Activated CD4-positive, alpha-beta T cell treated with anti-CD3 and anti-CD28 coated beads, Interleukin-2, amount 10 ng/mL, durations not matched to agents 7 days and 5 days (primary cell): ENCODE measurements at regions not wholly inside any gene's neighbourhood (a gene's known extent, or its start where the extent isn't known, plus 50 kb on each side); places are given as distances from the start of the nearest gene placed in this dataset.
A peak's percentile ranks its signal among the peaks of the same experiment; 100 is the strongest.
"Not testable (repeated sequence)": the region's sequence is repeated elsewhere in the genome, so short reads cannot be mapped to it uniquely, and the experiment has no call there.

Experiments used
- CTCF ChIA-PET: fragments of 350-600 bp; sonication (Branson Sonifier 250); formaldehyde crosslinking; loops from one replicate; lab custom pipeline; 2021; ENCODE audit warnings: antibody characterized with exemption; lab: Charles Lee
- POLR2A ChIA-PET: fragments of 350-600 bp; sonication (Branson Sonifier 250); formaldehyde crosslinking; loops from one replicate; lab custom pipeline; 2021; ENCODE audit warnings: antibody characterized with exemption; lab: Charles Lee
- DNase-seq: peaks from one replicate; pipeline ENCODE4 v3.0.0-alpha.2; 2020
- H3K27ac Mint-ChIP-seq: one replicate; pipeline ENCODE4 v1.8.0; 2021; ENCODE audit warnings: mild to moderate bottlenecking, moderate library complexity, mixed read lengths
- H3K27me3 Mint-ChIP-seq: one replicate; pipeline ENCODE4 v1.8.0; 2021; ENCODE audit warnings: mixed read lengths
- H3K36me3 Mint-ChIP-seq: one replicate; pipeline ENCODE4 v1.8.0; 2021; ENCODE audit warnings: low read depth, mixed read lengths
- H3K4me1 Mint-ChIP-seq: one replicate; pipeline ENCODE4 v1.8.0; 2021; ENCODE audit warnings: mixed read lengths
- H3K4me3 Mint-ChIP-seq: one replicate; pipeline ENCODE4 v1.8.0; 2021; ENCODE audit warnings: mild to moderate bottlenecking, moderate library complexity, mixed read lengths
- H3K9me3 Mint-ChIP-seq: one replicate; pipeline ENCODE4 v1.8.0; 2021; ENCODE audit warnings: mixed read lengths

GRCh38 chr1:101444873-101445618 lies 208.2 kb downstream of the S1PR1 start:
- no peak overlapping the region for H3K27ac Mint-ChIP-seq
- peaks cover 22% of the 10 kb centered on the region for H3K27me3 Mint-ChIP-seq
- H3K9me3 Mint-ChIP-seq, result no peaks in the 10 kb centered on the region
- H3K36me3 Mint-ChIP-seq, result no peaks in the 10 kb centered on the region
- ChIA-PET CTCF (no interaction called here), POLR2A (no interaction called here)
- H3K4me1 Mint-ChIP-seq, result no peaks in the 10 kb centered on the region
- no peak for DNase-seq
- no peak overlapping the region for H3K4me3 Mint-ChIP-seq

GRCh38 chr1:101448018-101448417 lies 211.2 kb downstream of the S1PR1 start:
- Mint-ChIP-seq H3K4me1 (peaks cover 20% of the 10 kb centered on the region), H3K9me3 (peaks cover 9% of the 10 kb centered on the region), H3K27ac (no peak overlapping the region), H3K27me3 (peaks cover 16% of the 10 kb centered on the region), H3K36me3 (no peaks in the 10 kb centered on the region), H3K4me3 (no peak overlapping the region)
- POLR2A ChIA-PET, result no interaction called here
- no peak for DNase-seq
- CTCF ChIA-PET, result no interaction called here

GRCh38 chr1:101450691-101451090 lies 213.9 kb downstream of the S1PR1 start:
- H3K36me3 Mint-ChIP-seq, H3K27ac Mint-ChIP-seq, DNase-seq, H3K9me3 Mint-ChIP-seq, POLR2A ChIA-PET, H3K4me3 Mint-ChIP-seq, H3K27me3 Mint-ChIP-seq, CTCF ChIA-PET: not testable (repeated sequence)
- H3K4me1 Mint-ChIP-seq, result peaks cover 33% of the 10 kb centered on the region

GRCh38 chr1:101451888-101452287 lies 215.1 kb downstream of the S1PR1 start:
- H3K9me3 Mint-ChIP-seq, result peaks cover 9% of the 10 kb centered on the region
- POLR2A ChIA-PET, result no interaction called here
- CTCF ChIA-PET, result interaction anchor here (1.1 kb wide), 1 partner anchor 142 kb away, joined by 3 read pairs; no protein-coding TSS in a partner anchor
- H3K27me3 Mint-ChIP-seq, result peaks cover 8% of the 10 kb centered on the region
- no peak for DNase-seq
- peaks cover 33% of the 10 kb centered on the region for H3K4me1 Mint-ChIP-seq
- H3K36me3 Mint-ChIP-seq, result no peaks in the 10 kb centered on the region
- no peak overlapping the region for H3K27ac Mint-ChIP-seq
- no peak overlapping the region for H3K4me3 Mint-ChIP-seq

GRCh38 chr1:101452825-101453224 lies 216.0 kb downstream of the S1PR1 start:
- ChIA-PET POLR2A (no interaction called here), CTCF (no interaction called here)
- peaks cover 9% of the 10 kb centered on the region for H3K9me3 Mint-ChIP-seq
- DNase-seq, result no peak
- peak overlapping the region; percentile 61 for H3K27ac Mint-ChIP-seq
- peaks cover 8% of the 10 kb centered on the region for H3K27me3 Mint-ChIP-seq
- peaks cover 33% of the 10 kb centered on the region for H3K4me1 Mint-ChIP-seq
- no peak overlapping the region for H3K4me3 Mint-ChIP-seq
- no peaks in the 10 kb centered on the region for H3K36me3 Mint-ChIP-seq

GRCh38 chr1:101453844-101454243 lies 217.0 kb downstream of the S1PR1 start:
- Mint-ChIP-seq H3K36me3 (no peaks in the 10 kb centered on the region), H3K27ac (peak overlapping the region; percentile 57), H3K4me3 (no peak overlapping the region), H3K9me3 (peaks cover 9% of the 10 kb centered on the region), H3K27me3 (peaks cover 8% of the 10 kb centered on the region), H3K4me1 (peaks cover 33% of the 10 kb centered on the region)
- ChIA-PET POLR2A (interaction anchor here (0.5 kb wide), 1 partner anchor 145 kb away, joined by 5 read pairs; no protein-coding TSS in a partner anchor), CTCF (interaction anchor here (1.6 kb wide), 1 partner anchor 144 kb away, joined by 6 read pairs; no protein-coding TSS in a partner anchor)
- DNase-seq, result no peak

- Mint-ChIP-seq H3K4me1 (peaks cover 33% of the 10 kb centered on the region), H3K36me3 (no peaks in the 10 kb centered on the region), H3K27ac (no peak overlapping the region), H3K27me3 (peaks cover 8% of the 10 kb centered on the region), H3K9me3 (peaks cover 9% of the 10 kb centered on the region), H3K4me3 (no peak overlapping the region)
- DNase-seq, result no peak
- ChIA-PET POLR2A (no interaction called here), CTCF (interaction anchor here (1.0 to 1.6 kb wide), 2 partner anchors 11 to 145 kb away, joined by 3 to 6 read pairs; no protein-coding TSS in a partner anchor)
These were observed 218.3 kb downstream of the S1PR1 start for GRCh38 chr1:101455166-101455565.

- Mint-ChIP-seq H3K27ac (no peak overlapping the region), H3K27me3 (peaks cover 11% of the 10 kb centered on the region), H3K9me3 (no peaks in the 10 kb centered on the region), H3K4me1 (no peaks in the 10 kb centered on the region), H3K36me3 (no peaks in the 10 kb centered on the region), H3K4me3 (no peak overlapping the region)
- ChIA-PET POLR2A (no interaction called here), CTCF (no interaction called here)
- no peak for DNase-seq
These were observed 223.9 kb downstream of the S1PR1 start for GRCh38 chr1:101460739-101461138.

- no peak overlapping the region for H3K4me3 Mint-ChIP-seq
- no peak overlapping the region for H3K27ac Mint-ChIP-seq
- H3K36me3 Mint-ChIP-seq, result no peaks in the 10 kb centered on the region
- DNase-seq, result no peak
- POLR2A ChIA-PET, result no interaction called here
- H3K9me3 Mint-ChIP-seq, result no peaks in the 10 kb centered on the region
- CTCF ChIA-PET, result no interaction called here
- H3K4me1 Mint-ChIP-seq, result no peaks in the 10 kb centered on the region
- H3K27me3 Mint-ChIP-seq, result peaks cover 6% of the 10 kb centered on the region
These were observed 226.4 kb downstream of the S1PR1 start for GRCh38 chr1:101463195-101463594.

GRCh38 chr1:101465941-101466340 lies 229.1 kb downstream of the S1PR1 start:
- Mint-ChIP-seq H3K27me3 (peaks cover 6% of the 10 kb centered on the region), H3K4me3 (no peak overlapping the region), H3K4me1 (no peaks in the 10 kb centered on the region), H3K27ac (no peak overlapping the region), H3K36me3 (no peaks in the 10 kb centered on the region), H3K9me3 (no peaks in the 10 kb centered on the region)
- POLR2A ChIA-PET, result no interaction called here
- DNase-seq, result no peak
- CTCF ChIA-PET, result interaction anchor here (1.1 kb wide), 1 partner anchor 18 kb away, joined by 3 read pairs; no protein-coding TSS in a partner anchor

- POLR2A ChIA-PET, result no interaction called here
These were observed 237.3 kb downstream of the S1PR1 start for GRCh38 chr1:101474039-101474665.

GRCh38 chr1:101476541-101476940 lies 239.7 kb downstream of the S1PR1 start:
- H3K36me3 Mint-ChIP-seq, result no peaks in the 10 kb centered on the region
- CTCF ChIA-PET, result no interaction called here

More at GRCh38 chr1:101474039-101474665, 237.3 kb downstream of the S1PR1 start:
- DNase-seq, result no peak
- Mint-ChIP-seq H3K36me3 (no peaks in the 10 kb centered on the region), H3K4me3 (no peak overlapping the region), H3K9me3 (peaks cover 11% of the 10 kb centered on the region), H3K27ac (no peak overlapping the region), H3K4me1 (no peaks in the 10 kb centered on the region), H3K27me3 (peaks cover 5% of the 10 kb centered on the region)
- CTCF ChIA-PET, result no interaction called here

GRCh38 chr1:101479945-101480344 lies 243.1 kb downstream of the S1PR1 start:
- no peaks in the 10 kb centered on the region for H3K4me1 Mint-ChIP-seq
- no peaks in the 10 kb centered on the region for H3K36me3 Mint-ChIP-seq
- no peak for DNase-seq
- H3K4me3 Mint-ChIP-seq, result no peak overlapping the region
- no peak overlapping the region for H3K27ac Mint-ChIP-seq
- peaks cover 6% of the 10 kb centered on the region for H3K27me3 Mint-ChIP-seq
- CTCF ChIA-PET, result no interaction called here
- POLR2A ChIA-PET, result no interaction called here
- H3K9me3 Mint-ChIP-seq, result no peaks in the 10 kb centered on the region

More at GRCh38 chr1:101476541-101476940, 239.7 kb downstream of the S1PR1 start:
- no peak for DNase-seq
- Mint-ChIP-seq H3K4me3 (no peak overlapping the region), H3K4me1 (no peaks in the 10 kb centered on the region), H3K27me3 (peaks cover 5% of the 10 kb centered on the region), H3K27ac (no peak overlapping the region), H3K9me3 (peaks cover 9% of the 10 kb centered on the region)
- POLR2A ChIA-PET, result no interaction called here
